PC-3 (cell line): ENCODE measurements at regions not wholly inside any gene's neighbourhood (a gene's known extent, or its start where the extent isn't known, plus 50 kb on each side); places are given as distances from the start of the nearest gene placed in this dataset.

Source experiments
- CTCF ChIP-seq: fragments of 300-600 bp; sonication (generic); conservative IDR thresholded peaks from 2 replicates; pipeline ENCODE4 v1.5.1; 2017; ENCODE audit warnings: antibody characterized with exemption, low read depth, mild to moderate bottlenecking, low read length
- EZH2 ChIP-seq: fragments of 300-600 bp; sonication (generic); IDR thresholded peaks from one replicate; pipeline ENCODE4 v1.6.1; 2017; ENCODE audit warnings: antibody characterized with exemption, mild to moderate bottlenecking, low read length; ENCODE audit not compliant: unreplicated experiment

GRCh38 chr12:67151886-67152285, 117.3 kb upstream of the CAND1 start:
- TF ChIP-seq CTCF (no peak), EZH2 (no peak)
